B cell (primary cell): ENCODE measurements at regions not wholly inside any gene's neighbourhood (a gene's known extent, or its start where the extent isn't known, plus 50 kb on each side); places are given as distances from the start of the nearest gene placed in this dataset.

ENCODE experiments used
- ATAC-seq: fragments of 200-7000 bp; cut with Tn5 transposase; one replicate; pipeline ENCODE4 v1.10.0; 2021; ENCODE audit warnings: low read depth, mild to moderate bottlenecking, moderate number of reproducible peaks, moderate library complexity
- CTCF ChIA-PET: fragments of 350-600 bp; sonication (Branson Sonifier 250); formaldehyde crosslinking; loops from one replicate; lab custom pipeline; 2021; ENCODE audit warnings: antibody characterized with exemption, inconsistent platforms; lab: Charles Lee
- POLR2A ChIA-PET: fragments of 350-600 bp; sonication (Branson Sonifier 250); formaldehyde crosslinking; loops from one replicate; lab custom pipeline; 2021; ENCODE audit warnings: antibody characterized with exemption; lab: Charles Lee
- DNase-seq: peaks from one replicate; pipeline ENCODE4 v3.0.0; 2013
- H2AFZ ChIP-seq: 2 replicates; pipeline ENCODE4 v1.6.1; 2012; ENCODE audit warnings: mild to moderate bottlenecking, low read depth, low read length; ENCODE audit not compliant: insufficient read depth, poor library complexity, severe bottlenecking
- H3K27ac ChIP-seq, 2 donors: 1 replicate in 1 of 2; 2 replicates in 1 of 2; pipeline ENCODE4 v1.5.1; 2012 to 2013; ENCODE audit warnings: low read length in 2 of 2, mild to moderate bottlenecking in 2 of 2, moderate library complexity in 1 of 2
- H3K27me3 ChIP-seq, 4 experiments: fragments of 200-600 bp in 1 of 4; sonication (generic) in 1 of 4; replicated peaks in 1 of 4; 1 replicate in 2 of 4; 2 replicates in 2 of 4; pipeline versions ENCODE4 v1.6.1 to v1.7.0; 2013 to 2016; ENCODE audit warnings: low read length in 3 of 4, mild to moderate bottlenecking in 2 of 4, mixed read lengths in 1 of 4, moderate library complexity in 1 of 4; ENCODE audit not compliant: insufficient read depth in 4 of 4, control insufficient read depth in 3 of 4; ENCODE audit errors: control extremely low read depth in 1 of 4
- H3K36me3 ChIP-seq, 2 experiments: replicated peaks in 1 of 2; 1 replicate in 1 of 2; 2 replicates in 1 of 2; pipeline versions ENCODE4 v1.6.1 to v1.7.1; 2013; ENCODE audit warnings: low read length in 1 of 2; ENCODE audit not compliant: insufficient read depth in 2 of 2, control insufficient read depth in 1 of 2; ENCODE audit errors: control extremely low read depth in 1 of 2, extremely low read depth in 1 of 2
- H3K4me1 ChIP-seq, 2 donors: fragments of 200-600 bp in 1 of 2; sonication (generic) in 1 of 2; 1 replicate in 1 of 2; 2 replicates in 1 of 2; pipeline versions ENCODE4 v1.5.1 to v1.6.1; 2013 to 2017; ENCODE audit warnings: low read length in 2 of 2; ENCODE audit not compliant: control insufficient read depth in 2 of 2, insufficient read depth in 2 of 2
- H3K4me2 ChIP-seq: replicated peaks from 2 replicates; pipeline ENCODE3; 2012; ENCODE audit warnings: mild to moderate bottlenecking, low read depth, low read length; ENCODE audit not compliant: poor library complexity, severe bottlenecking
- H3K4me3 ChIP-seq, 5 experiments: fragments of 200-600 bp in 1 of 5; sonication (generic) in 1 of 5; 1 replicate in 3 of 5; 2 replicates in 2 of 5; pipeline versions ENCODE4 v1.5.1 to v1.7.0; 2011 to 2016; ENCODE audit warnings: low read length in 4 of 5, mild to moderate bottlenecking in 4 of 5, low read depth in 2 of 5, control low read depth in 1 of 5, moderate library complexity in 1 of 5; ENCODE audit not compliant: insufficient read depth in 1 of 5; ENCODE audit errors: control extremely low read depth in 1 of 5, extremely low read depth in 1 of 5
- H3K79me2 ChIP-seq: fragments of 200-600 bp; sonication (generic); one replicate; pipeline ENCODE4 v1.6.0; 2016; ENCODE audit warnings: low read length; ENCODE audit not compliant: control insufficient read depth, insufficient read depth
- H3K9ac ChIP-seq: fragments of 200-600 bp; sonication (generic); 2 replicates; pipeline ENCODE4 v1.6.1; 2017; ENCODE audit warnings: mild to moderate bottlenecking, low read length, moderate library complexity
- H3K9me3 ChIP-seq, 3 donors: one replicate each; pipeline versions ENCODE4 v1.6.1 to v1.7.1; 2013; ENCODE audit warnings: low read length in 2 of 3; ENCODE audit not compliant: control insufficient read depth in 2 of 3, insufficient read depth in 1 of 3; ENCODE audit errors: control extremely low read depth in 1 of 3
- H4K20me1 ChIP-seq: 2 replicates; pipeline ENCODE4 v1.6.0; 2012; ENCODE audit warnings: mild to moderate bottlenecking, low read length; ENCODE audit not compliant: insufficient read depth, control insufficient read depth, poor library complexity, severe bottlenecking
- H3K27ac Mint-ChIP-seq: one replicate; pipeline ENCODE4 v1.8.0; 2021; ENCODE audit warnings: mixed read lengths
- H3K27me3 Mint-ChIP-seq: one replicate; pipeline ENCODE4 v1.8.0; 2021; ENCODE audit warnings: mixed read lengths
- H3K4me1 Mint-ChIP-seq: one replicate; pipeline ENCODE4 v1.8.0; 2021; ENCODE audit warnings: mixed read lengths
- H3K4me3 Mint-ChIP-seq: one replicate; pipeline ENCODE4 v1.8.0; 2021; ENCODE audit warnings: mixed read lengths
- H3K9me3 Mint-ChIP-seq: one replicate; pipeline ENCODE4 v1.8.0; 2022; ENCODE audit warnings: mixed read lengths; ENCODE audit not compliant: insufficient read depth
- EZH2 ChIP-seq: IDR thresholded peaks from 2 replicates; pipeline ENCODE4 v1.6.1; 2012; ENCODE audit warnings: borderline replicate concordance, low read depth, mild to moderate bottlenecking, moderate library complexity, low read length; ENCODE audit not compliant: insufficient read depth, poor library complexity, severe bottlenecking
- WGBS: methylation state at CpG from one replicate; pipeline ENCODE4 v1.1.5; 2013; ENCODE audit warnings: missing lambda C conversion rate; ENCODE audit not compliant: insufficient coverage; 5-methylcytosine and 5-hydroxymethylcytosine counted together
- intact Hi-C: fragments of 100-400 bp; cut with micrococcal nuclease; formaldehyde crosslinking; loops from one replicate; pipeline ENCODE4 v1.10.0; 2022
- TF ChIP-seq, protein P1 (sequence below): fragments of 200-600 bp; IDR thresholded peaks from one replicate; pipeline ENCODE4 v1.8.0; 2022; ENCODE audit warnings: antibody characterized with exemption, mild to moderate bottlenecking

DNA sequence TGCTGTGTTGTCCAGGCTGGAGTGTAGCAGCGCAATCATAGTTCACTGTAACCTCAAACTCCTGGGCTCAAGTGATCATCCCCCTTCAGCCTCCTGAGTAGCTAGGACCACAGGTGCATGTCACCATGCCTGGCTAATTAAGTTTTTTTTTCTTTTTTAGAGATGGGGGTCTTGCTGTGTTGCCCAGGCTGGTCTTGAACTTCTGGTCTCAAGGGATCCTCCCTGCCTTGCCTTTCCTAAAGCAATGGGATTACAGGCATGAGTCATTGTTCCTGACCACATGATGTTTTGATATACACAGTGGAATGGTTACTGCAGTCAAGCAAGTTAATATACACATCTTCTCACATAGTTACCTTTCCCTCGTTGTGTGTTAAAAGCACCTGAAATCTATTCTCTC is 140.3 kb downstream of the GPR85 start:
- Mint-ChIP-seq H3K27me3 (peaks cover 43% of the 10 kb centered on the region), H3K4me1 (no peaks in the 10 kb centered on the region), H3K9me3 (no peaks in the 10 kb centered on the region), H3K27ac (no peak overlapping the region), H3K4me3 (no peak overlapping the region)
- Histone ChIP-seq H2AFZ (no peak overlapping the region), H3K9me3 (no peaks in the 10 kb centered on the region), H3K79me2 (peaks cover 8% of the 10 kb centered on the region), H3K27ac (no peak overlapping the region), H3K36me3 (no peaks in the 10 kb centered on the region), H3K4me2 (no peak overlapping the region), H4K20me1 (no peaks in the 10 kb centered on the region), H3K9ac (no peak overlapping the region), H3K4me3 (no peak overlapping the region), H3K4me1 (no peaks in the 10 kb centered on the region), H3K27me3 (peaks cover 0 to 12% (median 3%) of the 10 kb centered on the region in 4 experiments)
- intact Hi-C loops: loop anchor here (2.0 kb wide), 1 partner anchor 18 kb away; no protein-coding TSS in a partner anchor
- no peak for TF ChIP-seq EZH2
- TF ChIP-seq, protein P1, sequence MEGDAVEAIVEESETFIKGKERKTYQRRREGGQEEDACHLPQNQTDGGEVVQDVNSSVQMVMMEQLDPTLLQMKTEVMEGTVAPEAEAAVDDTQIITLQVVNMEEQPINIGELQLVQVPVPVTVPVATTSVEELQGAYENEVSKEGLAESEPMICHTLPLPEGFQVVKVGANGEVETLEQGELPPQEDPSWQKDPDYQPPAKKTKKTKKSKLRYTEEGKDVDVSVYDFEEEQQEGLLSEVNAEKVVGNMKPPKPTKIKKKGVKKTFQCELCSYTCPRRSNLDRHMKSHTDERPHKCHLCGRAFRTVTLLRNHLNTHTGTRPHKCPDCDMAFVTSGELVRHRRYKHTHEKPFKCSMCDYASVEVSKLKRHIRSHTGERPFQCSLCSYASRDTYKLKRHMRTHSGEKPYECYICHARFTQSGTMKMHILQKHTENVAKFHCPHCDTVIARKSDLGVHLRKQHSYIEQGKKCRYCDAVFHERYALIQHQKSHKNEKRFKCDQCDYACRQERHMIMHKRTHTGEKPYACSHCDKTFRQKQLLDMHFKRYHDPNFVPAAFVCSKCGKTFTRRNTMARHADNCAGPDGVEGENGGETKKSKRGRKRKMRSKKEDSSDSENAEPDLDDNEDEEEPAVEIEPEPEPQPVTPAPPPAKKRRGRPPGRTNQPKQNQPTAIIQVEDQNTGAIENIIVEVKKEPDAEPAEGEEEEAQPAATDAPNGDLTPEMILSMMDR: no peak
- no peak for DNase-seq
- ChIA-PET POLR2A (no interaction called here), CTCF (no interaction called here)
- 93% methylated on average over 2 of the region's 2 CpGs for WGBS
- no peak for ATAC-seq

DNA sequence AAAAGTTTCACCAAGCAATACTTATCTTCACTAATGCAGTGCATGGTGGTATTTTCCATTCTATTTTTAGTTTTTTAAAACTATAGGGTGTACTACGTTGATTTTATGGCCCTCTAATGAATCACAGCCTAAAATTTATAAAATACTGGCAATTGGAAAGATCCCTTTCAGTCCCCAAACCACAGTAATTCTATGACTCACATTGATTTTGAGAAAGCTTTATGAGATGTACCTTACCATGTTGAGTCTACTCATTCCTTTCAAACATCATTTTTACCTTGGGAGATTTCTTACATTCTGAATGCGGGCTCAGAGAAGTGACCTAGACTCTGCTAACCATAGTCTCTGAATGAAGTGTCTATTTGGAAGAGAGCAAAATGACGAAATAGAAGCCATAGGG is 141.6 kb downstream of the GPR85 start:
- no peaks in the 10 kb centered on the region for H3K9me3 Mint-ChIP-seq
- ATAC-seq (no peak), DNase-seq (no peak)
- no CpG with 5 or more reads among the region's 3 CpGs for WGBS
- no peak overlapping the region for H3K27ac Mint-ChIP-seq
- H3K4me3 Mint-ChIP-seq: no peak overlapping the region
- no peak for TF ChIP-seq EZH2
- TF ChIP-seq, protein P1: no peak
- ChIA-PET CTCF (no interaction called here), POLR2A (no interaction called here)
- Histone ChIP-seq H4K20me1 (no peaks in the 10 kb centered on the region), H2AFZ (no peak overlapping the region), H3K4me2 (no peak overlapping the region), H3K27ac (no peak overlapping the region), H3K27me3 (peaks cover 0 to 6% (median 2%) of the 10 kb centered on the region in 4 experiments), H3K79me2 (peaks cover 21% of the 10 kb centered on the region), H3K36me3 (no peaks in the 10 kb centered on the region), H3K4me1 (peaks cover 8 to 9% of the 10 kb centered on the region in 2 donors), H3K9me3 (no peaks in the 10 kb centered on the region), H3K4me3 (no peak overlapping the region), H3K9ac (no peak overlapping the region)
- peaks cover 33% of the 10 kb centered on the region for H3K27me3 Mint-ChIP-seq
- intact Hi-C loops: no loop called here
- peaks cover 11% of the 10 kb centered on the region for H3K4me1 Mint-ChIP-seq
